Embryonic facial prominence (tissue), 1 donor: ENCODE measurements at regions not wholly inside any gene's neighbourhood (a gene's known extent, or its start where the extent isn't known, plus 50 kb on each side); places are given as distances from the start of the nearest gene placed in this dataset.
A peak's percentile ranks its signal among the peaks of the same experiment; 100 is the strongest.
"Not testable (repeated sequence)": the region's sequence is repeated elsewhere in the genome, so short reads cannot be mapped to it uniquely, and the experiment has no call there.

Experiments used
- DNase-seq: peaks from one replicate; pipeline ENCODE4 v3.0.0-alpha.2; 2016; ENCODE audit errors: extremely low spot score

DNA sequence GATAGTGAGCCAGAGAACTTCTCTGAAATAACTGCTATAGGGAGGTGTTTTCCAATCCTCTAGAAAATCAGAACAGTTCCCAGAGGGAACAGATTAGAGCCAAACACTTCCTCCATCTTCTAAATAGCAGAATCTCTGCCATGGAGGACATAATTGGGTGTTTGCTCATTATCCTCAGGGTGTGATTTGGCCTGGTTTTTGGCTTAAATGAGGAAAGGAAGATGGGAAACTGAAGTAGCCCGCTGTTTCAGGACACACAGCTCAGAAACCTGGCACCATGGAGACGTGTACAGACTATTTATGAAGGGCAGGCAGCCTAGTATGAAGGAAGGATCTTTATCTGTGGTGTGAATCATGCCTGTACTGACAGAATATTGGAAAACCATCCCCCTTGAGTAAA, 231.7 kb upstream of the PRKD1 start:
- DNase-seq, result no peak

DNA sequence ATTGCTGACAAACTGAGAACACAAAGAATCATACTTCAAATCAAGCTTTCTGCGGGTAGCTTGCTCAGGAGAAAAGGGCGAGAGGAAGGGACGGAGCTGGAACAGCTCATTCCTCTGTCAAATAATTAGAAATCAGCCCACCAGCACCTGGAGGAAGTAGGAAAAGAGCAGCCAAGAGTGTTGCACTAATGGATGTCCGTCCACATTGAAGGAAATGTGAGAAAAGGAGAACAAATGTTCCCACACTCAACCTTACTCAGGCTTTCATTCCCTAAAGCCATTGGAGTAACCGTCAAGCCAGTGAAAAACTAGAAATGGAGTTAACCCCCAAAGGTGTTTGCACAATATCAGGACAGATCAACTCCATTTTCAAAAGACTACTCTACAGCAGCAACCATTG, 233.0 kb upstream of the PRKD1 start:
- no peak for DNase-seq

DNA sequence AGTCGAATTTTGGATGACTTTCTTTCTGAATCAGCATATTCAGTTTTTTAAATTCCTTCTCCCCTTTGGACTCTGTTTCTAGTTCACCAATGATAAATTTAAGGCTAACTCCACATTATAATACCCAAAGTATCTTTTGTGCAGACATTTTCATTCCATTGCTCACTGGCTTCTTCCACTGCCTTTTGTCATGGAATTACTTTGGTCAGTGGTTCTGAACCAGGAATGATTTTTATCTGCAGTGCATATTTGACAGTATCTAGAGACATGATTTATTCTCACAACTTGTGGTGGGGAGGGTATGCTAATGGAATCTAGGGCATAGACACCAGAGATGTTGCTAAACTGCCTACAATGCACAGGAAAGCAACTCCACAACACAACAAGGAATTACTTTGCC, 234.4 kb upstream of the PRKD1 start:
- no peak for DNase-seq

DNA sequence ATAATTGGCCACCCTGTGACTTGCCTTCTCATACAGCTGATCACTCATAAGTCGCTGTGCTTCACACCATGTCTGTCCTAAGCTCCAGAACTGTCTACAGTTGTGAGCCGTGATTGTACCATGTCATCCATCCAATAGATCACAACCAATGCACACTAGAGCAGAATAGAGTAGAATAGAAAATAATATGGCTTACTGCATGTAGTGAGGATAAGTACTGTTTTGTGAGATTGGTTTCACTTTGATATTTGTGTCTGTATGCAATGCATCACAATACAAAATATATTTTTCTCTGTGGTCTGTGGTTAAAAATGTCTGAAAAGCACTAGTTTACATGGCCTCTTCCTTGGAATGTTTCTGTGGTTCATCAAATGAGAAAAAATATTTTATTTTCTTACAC, 237.6 kb upstream of the PRKD1 start:
- no peak for DNase-seq

DNA sequence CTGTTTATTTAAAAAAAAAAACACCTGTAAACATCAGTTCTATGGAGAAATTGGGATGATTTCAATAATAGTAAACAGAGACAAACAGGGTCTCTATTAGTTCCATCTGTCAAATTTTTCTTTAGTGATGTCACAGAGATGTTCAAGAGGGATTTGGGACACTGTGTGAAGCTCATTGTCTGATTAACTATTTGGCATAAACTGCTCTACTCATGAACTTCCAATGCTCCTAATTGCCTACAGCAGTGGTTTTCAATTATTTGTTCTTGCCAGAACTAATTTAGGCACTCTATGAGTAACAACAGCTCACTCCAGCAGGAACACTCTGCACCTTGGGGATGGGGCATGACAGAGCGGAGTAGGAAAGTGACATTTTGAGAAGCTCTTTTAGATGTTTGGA, 250.1 kb upstream of the PRKD1 start:
- no peak for DNase-seq

DNA sequence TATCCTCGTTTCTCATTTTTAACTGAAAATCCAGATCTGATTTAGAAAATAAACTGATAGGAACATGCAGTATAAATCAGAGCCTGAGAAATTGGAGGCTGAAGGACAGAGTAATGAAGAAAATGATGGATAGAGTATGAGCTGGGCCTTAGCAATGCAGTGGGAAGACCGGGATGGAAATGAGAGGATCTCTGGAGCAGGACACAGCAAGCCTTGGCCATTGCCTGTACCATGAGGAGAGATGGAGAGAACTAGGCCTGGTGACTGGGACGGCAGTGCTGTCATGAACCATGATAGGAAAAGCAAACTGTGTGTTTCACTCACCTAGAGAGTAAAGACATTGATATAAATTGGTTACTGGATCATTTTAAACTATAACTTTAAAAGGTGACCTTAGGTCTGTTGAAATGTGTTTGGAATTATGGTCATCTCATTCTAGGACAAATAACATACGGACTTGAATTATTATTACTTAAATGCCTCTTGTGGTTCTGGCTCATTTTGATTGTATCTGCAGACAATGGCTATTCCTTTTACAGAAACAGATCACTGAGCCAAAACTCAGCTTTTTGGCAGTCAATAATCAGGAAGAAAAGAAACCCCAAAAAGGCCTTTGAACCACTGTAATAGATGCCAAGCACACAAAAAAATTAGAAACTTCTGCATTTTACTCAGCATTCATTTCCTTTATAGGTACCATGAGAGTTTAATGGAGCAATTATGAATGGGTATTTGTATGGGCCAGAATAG, 251.9 kb upstream of the PRKD1 start:
- DNase-seq, result no peak

DNA sequence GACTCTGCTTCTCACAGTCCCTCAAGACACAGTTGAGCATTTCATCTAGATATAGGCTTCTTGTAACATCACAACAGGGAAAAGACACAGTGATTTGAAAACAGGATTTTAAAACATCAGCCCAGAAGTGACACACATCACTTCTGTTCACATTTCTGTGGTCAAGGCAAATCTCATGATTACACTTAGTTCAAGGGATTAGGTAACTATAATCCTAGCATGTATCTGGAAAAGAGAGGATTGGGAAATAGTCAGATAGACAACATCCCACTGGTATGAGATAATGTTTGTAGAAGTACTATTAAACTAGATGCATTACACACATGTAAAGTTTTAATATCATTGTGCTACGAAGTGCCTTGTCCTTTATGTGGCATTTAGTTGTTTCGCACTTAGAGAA, 252.6 kb upstream of the PRKD1 start:
- no peak for DNase-seq

DNA sequence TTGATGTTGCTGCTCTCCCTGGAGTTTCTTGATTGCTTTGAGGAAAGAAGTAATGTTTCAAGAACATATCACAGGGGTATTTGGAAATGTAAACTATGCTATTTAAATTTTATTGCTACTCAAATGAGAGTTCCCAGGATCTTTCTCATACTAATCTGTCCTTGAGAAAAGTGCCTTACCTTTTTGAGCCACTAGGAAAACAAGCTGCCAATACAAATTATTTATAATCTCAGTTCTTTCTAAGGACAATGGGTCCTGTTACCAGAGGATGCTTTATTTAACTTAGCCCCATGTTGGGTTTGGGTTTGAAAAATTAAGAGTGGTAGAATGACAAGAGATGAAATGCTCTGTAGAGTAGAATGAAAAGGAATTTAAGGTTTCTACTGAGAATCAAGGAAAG, 258.2 kb upstream of the PRKD1 start:
- no peak for DNase-seq

DNA sequence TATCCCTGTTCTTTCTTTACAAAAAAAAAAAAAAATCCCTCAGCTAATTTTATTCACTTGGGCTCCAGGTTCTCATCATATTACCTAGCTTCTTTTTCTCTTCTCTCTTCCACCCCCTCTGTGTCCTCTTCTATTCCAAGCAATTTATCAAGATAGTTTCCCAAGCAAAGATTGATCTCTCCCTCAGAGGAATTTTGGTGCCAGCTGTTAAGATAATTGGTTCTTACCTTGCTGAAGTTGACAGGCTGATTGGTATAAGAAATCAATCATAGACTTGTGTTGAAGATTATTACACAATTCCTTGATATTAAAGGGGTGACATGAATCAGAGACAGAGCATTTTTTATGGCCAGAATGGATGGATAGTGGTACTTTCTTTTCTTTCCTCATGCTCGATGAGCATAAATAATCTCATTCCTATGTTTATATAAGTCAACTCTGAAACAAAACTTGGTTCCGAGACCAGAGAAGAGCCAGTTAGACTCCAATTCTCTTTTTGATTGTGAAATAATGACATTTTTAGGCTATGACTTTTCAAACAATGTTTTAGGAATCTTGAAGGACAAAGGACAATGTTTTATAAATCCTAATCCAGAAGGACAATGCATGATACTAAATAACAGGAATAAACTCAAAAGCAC, 264.1 kb upstream of the PRKD1 start:
- no peak for DNase-seq

DNA sequence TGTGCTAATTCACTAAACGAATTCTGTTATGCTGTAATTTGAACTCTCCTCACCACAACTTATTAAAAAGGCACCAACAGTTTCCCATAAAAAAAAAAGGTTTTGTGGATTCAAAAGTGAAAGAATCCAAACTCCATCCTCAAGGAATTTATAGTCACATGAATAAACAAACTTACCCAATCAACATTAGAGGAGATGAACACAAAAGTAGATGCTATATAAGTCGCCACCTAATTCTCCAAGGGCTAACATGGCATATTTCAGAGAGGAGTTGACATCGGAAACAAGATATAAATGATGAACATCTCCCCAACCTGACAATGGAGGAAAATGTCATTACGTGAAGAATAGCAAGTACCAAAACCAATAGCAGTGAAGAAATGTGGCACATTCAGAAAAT, 265.5 kb upstream of the PRKD1 start:
- no peak for DNase-seq

DNA sequence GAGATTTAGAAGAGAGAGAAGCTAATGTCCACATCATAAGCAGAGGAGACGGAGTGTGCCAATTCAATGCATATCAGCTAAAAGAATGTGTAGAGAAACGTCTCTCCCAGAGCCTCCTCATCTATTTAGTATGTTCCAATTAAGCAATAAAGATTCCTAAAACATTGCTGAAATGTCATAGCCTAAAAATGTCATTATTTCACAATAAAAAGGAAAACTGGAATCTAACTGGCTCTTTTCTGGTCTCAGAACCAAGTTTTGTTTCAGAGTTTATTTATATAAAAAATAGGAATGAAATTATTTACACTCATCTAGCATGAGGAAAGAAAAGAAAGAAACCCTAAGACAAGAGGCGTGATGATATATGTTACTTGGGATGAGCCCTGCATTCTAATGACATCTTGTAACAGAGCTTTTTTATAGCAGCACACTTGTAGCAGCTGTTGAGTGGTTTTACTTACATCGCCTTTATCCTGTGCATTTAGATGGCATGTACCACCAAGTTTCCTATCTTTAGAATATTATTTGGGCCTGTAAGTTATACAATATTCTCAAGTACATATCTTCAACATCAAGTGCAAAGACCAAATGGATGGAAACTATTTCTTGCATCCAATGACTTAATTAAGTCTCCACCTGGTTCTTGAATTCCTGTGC, 266.3 kb upstream of the PRKD1 start:
- no peak for DNase-seq

DNA sequence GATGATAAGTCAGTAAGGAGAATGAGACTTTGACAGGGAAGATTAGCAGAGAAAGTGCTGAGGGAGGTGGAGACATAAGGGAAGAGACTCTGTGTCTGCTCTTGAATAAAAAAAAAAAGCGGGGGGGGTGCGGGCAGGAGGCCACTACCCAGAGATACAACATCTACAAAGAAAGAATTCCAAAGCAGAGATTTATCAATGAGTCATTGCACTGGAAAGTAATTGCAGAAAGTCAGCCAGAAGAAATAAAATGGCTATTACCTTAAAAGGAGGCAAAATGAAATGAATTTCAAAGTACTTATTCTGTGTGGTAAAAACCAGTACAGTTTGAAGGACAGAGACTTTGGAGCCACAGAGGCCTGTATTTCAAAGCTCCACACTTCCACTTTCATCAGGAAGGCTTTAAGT, 267.1 kb upstream of the PRKD1 start:
- DNase-seq, result no peak

DNA sequence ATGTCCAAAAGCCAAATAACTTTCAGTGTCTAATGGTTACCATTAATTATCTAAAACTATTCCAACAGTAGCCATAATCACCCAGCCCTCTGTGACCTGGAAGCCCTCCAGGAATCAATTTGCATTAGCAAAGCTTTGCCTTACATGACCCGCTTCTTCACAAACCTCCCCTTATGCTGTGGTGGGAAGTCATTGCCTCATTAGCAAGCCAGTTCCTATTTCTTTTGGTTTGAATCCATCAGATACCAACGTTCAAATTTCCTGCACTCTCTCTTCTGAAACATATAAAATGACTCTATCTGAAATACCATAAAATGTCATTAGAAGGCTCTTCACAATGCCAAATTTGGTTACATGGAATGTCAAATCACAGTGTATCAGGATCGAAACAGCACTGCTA, 268.3 kb upstream of the PRKD1 start:
- no peak for DNase-seq

DNA sequence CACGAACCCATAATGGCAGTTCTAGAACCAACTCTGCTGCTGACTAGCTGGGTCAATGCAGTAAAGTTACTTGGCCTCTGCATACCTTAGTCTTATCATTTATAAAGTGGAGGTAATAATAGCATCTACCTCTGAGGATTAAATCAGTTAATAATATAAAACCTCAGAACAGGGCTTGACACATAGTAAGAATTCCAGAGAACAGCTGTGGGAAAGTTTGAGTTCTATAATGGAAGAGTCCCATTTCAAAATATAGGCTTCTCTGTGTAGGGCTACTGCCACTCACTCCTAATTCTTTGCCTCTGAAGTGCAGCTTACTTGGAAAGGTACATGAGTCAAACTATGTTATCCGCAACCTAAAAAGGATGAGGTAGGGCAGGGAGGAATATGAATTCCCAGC, 269.2 kb upstream of the PRKD1 start:
- DNase-seq, result no peak

DNA sequence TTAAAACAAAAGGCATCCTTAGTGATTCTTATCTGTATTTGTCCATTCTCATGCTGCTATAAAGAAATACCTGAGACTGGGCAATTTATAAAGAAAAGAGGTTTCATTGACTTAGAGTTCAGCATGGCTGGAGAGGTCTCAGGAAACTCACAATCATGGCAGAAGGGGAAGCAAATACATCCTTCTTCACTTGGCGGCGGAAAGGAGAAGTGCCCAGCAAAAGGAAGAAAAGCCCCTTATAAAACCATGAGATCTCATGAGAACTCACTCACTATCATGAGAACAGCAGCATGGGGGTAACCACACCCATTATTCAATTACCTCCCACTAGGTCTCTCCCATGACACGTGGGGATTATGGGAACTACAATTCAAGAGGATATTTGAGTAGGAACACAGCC, 271.1 kb upstream of the PRKD1 start:
- DNase-seq, result not testable (repeated sequence)

DNA sequence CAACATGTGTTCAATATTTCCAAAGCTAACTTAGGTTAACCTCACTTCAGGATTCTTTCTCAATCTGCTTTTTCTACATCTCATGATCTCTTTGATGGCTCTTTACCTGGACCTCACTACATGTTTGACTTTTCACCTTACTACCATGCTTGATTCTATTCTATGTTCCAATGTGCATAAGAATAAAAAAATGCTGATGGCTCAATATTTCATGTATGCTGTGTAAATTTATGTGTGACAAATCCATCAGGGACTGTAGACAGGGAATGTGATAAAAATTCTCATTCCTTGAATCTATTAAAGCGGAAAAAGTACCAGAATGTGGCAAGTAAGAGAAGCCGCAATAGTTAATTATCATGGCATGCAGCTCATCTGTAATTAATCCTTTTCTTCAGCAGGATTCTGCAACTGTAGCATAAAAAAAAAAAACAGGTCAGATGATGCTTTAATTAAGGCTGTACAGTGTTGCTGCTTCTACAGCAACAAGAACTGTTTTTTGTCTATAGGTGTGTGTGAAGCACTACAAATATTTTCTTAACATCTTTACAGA, 276.9 kb upstream of the PRKD1 start:
- no peak for DNase-seq

DNA sequence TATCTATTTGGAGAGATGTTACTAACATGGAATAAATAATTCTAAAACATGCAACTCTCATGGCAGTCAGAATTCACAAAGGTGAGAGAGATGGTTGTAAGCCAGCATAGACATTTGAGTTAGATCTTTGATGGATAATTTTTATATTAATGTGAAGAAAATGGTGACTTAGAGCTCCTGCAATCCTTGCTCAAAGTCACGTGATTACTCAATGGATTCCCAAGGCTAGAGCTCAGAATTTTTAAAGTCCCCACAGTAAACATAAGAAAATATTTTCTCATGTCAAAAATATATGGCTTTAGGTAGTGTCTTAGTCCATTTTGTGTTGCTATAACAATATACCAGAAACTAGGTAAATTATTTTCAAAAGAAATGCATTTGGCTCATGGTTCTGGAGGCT, 281.5 kb upstream of the PRKD1 start:
- no peak for DNase-seq

DNA sequence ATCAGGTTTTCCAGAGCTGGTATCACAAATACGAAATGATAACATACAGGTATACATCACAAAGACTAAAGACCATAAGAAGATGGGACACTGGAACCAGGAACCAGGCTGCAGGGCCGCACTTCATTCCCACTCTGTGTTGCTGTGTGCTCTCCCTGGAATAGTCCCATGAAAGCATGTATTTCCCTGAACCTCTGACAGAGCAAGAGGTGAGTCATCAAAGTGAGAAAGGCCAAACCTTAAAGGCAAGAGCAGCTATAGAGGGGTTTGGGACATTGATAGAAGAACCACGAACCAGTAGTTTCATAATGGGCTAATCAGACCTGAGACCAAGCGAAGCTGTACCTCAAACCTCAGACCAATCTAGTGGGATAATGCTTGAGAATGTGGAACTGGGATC, 283.0 kb upstream of the PRKD1 start:
- no peak for DNase-seq

DNA sequence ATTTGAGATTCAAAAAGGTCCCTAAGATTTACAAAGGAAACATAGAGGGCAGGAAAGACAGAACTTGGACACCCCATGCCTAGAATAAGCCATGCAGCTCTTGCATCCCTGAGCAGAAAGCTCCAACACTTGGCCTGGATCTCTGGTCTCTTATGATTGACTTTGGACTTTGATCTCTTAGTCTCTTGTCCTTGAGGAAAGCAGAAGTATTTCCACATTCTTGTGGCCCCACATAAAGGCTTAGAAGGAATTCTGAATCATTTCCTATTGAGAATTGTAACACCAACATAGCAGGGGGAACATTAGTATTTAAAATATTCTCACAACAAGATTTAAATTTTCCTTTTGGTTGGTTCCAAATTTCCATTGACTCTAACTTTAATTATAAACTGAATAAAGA, 283.7 kb upstream of the PRKD1 start:
- DNase-seq, result no peak

DNA sequence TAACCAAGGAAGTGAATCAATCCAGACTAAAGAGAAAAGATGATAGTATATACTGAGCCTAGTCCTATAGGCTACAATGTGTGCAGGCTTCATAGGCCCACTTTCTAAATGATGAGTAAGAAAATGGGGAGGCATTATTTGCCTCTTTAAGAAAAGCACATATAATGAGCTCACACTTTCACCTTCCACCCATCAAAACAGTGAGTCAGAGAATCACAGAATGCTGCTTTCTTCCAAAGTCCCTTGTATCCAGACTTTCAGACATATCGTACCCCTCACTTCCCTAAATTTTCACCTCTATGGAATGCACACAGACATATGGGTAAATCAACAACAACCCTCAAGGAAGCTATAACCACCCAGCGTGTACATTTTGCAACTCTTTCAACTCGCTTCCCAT, 286.4 kb upstream of the PRKD1 start:
- DNase-seq, result no peak

DNA sequence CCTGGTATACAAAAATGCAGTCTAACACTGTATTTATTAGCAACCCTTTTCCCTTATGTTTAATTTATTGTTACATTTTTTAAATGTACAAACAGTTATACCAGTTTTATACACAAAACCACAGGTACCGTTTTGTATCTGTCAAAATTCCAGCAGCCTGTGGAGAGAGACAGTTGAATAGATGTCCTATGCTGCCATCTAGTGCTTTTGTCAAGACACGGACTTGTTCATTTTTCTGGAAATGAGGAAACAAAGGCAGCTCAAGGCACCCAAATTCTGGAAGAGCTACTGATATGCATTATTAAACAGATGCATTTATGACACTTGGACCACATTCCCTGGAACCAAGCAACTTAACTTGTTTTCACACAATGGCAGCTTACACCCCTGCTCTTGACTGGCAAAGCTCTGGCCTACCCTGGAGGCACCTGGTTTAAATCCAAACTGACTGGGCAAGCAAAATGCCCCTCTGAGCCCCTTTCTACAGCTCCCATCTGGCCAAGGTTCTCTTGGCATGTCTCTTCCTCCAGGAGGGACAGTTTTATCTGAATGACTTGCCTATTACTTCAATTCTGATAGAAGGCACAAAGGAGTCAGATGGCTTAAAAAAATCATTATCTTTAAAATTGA, 286.9 kb upstream of the PRKD1 start:
- DNase-seq, result peak; percentile 39

DNA sequence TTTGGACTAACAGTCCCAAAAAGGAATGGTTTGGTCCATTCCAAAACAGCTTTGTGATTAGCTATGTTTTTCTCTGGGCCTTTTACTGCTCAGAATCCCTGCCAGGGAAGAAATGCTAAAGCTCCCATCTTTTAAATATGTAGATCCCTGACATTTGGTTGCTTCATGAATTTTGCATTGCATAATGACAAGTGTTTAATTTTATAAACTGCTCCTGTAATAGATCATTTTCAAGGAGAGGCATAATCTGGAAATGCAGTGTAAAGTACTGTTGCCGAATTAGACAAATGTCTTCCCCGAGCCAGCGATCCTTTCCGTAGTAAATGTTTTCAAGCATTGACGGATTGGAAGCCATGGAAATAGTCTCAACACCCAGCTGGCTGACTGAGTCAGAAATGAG, 291.3 kb upstream of the PRKD1 start:
- DNase-seq, result no peak

DNA sequence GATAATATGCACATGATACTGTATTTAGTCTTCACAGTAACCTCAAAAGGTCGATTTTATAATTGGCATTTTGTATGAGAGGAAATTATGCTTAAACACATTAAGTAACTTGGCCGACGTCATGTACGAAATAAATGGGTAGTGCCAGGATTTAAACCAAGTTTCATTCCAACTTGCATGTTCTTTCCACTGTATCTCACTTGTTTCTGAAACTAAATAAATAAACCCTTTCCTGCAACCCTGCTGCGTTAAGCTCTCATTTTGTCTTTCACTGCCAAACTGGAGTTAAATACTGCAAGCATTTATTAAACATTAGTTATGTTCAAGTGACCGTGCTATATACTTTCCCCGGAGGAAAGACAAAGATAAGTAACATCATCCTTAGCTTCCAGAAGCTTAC, 293.9 kb upstream of the PRKD1 start:
- no peak for DNase-seq
